Cardiac fibroblast (primary cell): ENCODE measurements at regions not wholly inside any gene's neighbourhood (a gene's known extent, or its start where the extent isn't known, plus 50 kb on each side); places are given as distances from the start of the nearest gene placed in this dataset.

Experiments used
- DNase-seq, 2 donors: peaks; one replicate each; pipeline versions ENCODE4 v3.0.0 to v3.0.0-alpha.2; 2010; ENCODE audit warnings: low read depth in 2 of 2
- H3K4me3 ChIP-seq, 2 donors: replicated peaks in 1 of 2; 1 replicate in 1 of 2; 2 replicates in 1 of 2; pipeline ENCODE4 v1.5.1; 2011; ENCODE audit warnings: low read depth in 2 of 2, low read length in 2 of 2, mild to moderate bottlenecking in 2 of 2, moderate library complexity in 1 of 2
- TF ChIP-seq, protein P1 (sequence below): IDR thresholded peaks from one replicate; pipeline ENCODE4 v1.5.1; 2011; ENCODE audit warnings: low read depth, mild to moderate bottlenecking, low read length, inconsistent platforms

DNA sequence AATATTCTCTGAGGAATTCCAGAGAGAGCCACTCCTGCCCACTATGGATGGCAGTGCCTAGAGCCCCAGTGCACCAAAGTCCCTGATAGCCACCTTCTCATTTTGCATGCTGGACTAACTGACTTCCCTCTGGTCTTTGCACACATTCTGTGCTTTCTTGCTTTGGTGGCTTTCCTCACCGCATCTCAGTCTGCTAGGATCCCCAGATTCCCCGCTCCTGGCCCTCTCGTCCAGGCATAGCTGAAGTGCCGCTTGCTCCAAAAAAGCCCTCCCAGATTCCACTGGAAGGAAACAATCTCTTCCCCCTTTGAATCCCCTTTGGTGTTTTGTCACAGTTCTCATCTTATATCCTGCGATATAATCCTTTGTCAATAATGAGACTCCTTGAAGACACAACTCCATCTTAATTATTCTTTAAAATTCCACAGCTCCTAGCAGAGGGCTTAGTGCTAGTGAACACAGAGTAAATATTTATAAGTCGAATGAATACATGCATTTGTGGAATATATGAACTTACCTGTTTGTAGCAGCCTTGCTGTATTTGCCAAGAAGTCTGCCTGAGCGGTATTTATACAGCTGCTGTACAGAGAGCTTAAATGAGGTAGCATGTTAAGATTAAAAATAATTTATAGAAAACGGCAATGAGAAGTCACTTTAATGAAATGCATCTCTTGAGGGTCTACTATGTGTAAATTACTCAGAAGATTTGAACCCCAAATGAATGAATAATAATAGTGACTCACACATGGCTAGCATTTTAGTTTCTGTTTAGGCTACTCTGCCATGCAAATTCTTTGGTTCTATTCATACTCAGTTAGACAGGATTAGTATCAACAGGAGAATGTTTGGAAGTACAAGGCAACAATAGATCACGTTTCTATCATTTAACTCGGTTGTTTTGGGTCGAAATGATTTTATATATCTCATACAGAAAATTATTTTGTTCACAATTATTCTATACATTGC lies 421.9 kb upstream of the TENM3 start:
- peak; percentile 3 to 20 for DNase-seq
- no peak overlapping the region for H3K4me3 ChIP-seq
- TF ChIP-seq, protein P1, sequence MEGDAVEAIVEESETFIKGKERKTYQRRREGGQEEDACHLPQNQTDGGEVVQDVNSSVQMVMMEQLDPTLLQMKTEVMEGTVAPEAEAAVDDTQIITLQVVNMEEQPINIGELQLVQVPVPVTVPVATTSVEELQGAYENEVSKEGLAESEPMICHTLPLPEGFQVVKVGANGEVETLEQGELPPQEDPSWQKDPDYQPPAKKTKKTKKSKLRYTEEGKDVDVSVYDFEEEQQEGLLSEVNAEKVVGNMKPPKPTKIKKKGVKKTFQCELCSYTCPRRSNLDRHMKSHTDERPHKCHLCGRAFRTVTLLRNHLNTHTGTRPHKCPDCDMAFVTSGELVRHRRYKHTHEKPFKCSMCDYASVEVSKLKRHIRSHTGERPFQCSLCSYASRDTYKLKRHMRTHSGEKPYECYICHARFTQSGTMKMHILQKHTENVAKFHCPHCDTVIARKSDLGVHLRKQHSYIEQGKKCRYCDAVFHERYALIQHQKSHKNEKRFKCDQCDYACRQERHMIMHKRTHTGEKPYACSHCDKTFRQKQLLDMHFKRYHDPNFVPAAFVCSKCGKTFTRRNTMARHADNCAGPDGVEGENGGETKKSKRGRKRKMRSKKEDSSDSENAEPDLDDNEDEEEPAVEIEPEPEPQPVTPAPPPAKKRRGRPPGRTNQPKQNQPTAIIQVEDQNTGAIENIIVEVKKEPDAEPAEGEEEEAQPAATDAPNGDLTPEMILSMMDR, result no peak

DNA sequence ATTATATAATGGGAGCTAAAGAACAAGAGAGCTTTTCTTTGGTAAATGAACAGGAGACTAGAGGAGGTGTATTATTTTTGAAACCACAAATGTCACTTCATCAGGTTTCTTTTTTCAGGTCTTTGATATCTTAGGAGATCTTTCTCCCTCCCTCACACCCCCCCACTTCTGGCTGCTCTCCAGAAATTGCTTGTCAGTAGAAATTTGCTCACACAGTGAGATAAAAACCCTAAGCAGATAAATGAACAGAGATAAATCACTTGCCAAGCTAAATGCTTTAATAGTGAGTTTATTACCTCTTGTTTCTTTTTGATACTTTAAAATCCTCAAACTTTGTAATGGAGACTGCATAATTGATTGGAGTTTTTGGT lies 421.2 kb upstream of the TENM3 start:
- TF ChIP-seq, protein P1, result no peak
- no peak overlapping the region for H3K4me3 ChIP-seq

DNA sequence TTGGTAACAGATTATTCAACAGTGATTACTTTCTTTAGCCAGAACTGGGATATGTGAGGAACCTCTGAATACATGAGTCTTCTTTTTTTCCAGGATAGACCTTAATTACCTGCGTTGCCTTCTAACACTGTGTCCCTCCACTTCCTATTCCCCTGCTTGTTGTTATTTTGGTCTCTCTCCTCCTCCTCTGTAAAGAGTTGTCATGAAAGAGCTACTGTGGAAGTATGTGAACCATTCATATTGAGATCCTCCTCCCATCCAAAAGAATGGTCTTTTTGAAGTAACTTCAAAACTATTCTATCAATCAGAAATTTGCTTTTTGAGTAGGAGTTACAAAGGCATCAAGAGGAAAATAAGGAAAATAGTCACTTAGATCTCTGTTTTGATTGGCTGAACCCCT lies 420.0 kb upstream of the TENM3 start:
- TF ChIP-seq, protein P1, result no peak
- H3K4me3 ChIP-seq, result no peak overlapping the region
- no peak for DNase-seq

More for the DNA sequence above, 421.2 kb upstream of the TENM3 start:
- no peak for DNase-seq

DNA sequence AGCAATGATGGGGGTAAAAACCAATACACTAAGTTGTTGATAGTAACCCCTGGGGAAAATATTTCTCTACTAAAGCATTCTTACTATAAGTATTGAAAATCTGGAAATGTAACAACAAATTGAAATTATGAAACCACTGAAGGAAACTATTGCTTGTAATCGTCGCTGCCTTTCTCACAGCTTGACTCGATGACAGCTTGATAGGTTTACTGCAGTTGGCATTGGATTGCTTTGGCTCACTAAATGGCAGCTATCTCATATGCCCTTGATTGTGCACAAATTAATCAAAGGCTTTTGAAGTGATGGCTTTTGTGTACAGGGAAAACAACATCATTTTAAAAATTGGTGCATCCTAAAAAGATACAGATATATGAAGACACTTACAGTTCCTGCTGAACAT lies 419.6 kb upstream of the TENM3 start:
- TF ChIP-seq, protein P1, result no peak
- no peak for DNase-seq
- H3K4me3 ChIP-seq, result no peak overlapping the region

DNA sequence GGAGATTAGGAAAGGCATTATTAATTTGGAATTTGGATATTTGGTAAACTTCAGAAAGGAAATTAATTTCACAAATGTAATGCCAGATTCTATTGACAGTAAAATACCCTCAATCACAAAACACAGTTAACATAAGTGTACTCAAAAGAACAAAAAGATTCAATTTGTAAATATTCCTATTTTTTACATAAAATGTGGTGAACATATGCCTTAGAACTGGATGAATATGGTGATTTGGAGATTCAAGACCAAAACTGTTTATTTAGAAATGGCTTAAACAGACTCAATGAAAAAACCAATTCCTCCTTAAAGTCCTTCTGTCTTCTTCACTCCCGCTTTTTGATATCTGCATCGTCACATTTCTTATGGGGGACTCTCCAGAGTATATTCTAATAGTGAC lies 417.6 kb upstream of the TENM3 start:
- H3K4me3 ChIP-seq, result no peak overlapping the region
- TF ChIP-seq, protein P1, result no peak
- DNase-seq, result no peak

DNA sequence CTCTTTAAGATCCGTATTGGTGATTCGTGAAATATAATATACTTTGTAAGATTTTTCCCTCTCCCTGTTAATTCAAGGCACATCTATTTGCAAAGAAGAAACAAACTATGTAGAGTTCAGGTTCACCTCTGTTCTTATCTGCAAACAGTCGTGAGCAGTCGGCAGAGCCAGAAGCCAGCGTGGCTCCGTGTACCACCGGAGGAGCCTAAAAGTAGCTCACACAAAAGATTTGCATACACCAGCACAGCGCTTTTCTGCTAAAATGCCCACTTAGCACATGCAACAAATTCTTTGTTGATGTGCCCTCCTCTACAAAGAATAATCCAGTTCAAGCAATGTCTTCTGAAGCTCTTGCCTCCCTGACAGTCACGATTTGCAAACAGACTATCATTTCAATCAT lies 416.0 kb upstream of the TENM3 start:
- no peak overlapping the region for H3K4me3 ChIP-seq
- TF ChIP-seq, protein P1, result no peak
- DNase-seq, result no peak
